Heart left ventricle (tissue), 16 donors: ENCODE measurements at regions not wholly inside any gene's neighbourhood (a gene's known extent, or its start where the extent isn't known, plus 50 kb on each side); places are given as distances from the start of the nearest gene placed in this dataset.
A peak's percentile ranks its signal among the peaks of the same experiment; 100 is the strongest.

Experiments used
- ATAC-seq, 4 donors: fragments of 200-7000 bp; cut with Tn5 transposase; one replicate each; pipeline ENCODE4 v1.9.1; 2020 to 2022; ENCODE audit warnings: moderate library complexity in 4 of 4, mild to moderate bottlenecking in 3 of 4, moderate number of reproducible peaks in 1 of 4
- DNase-seq, 5 donors: peaks; one replicate each; pipeline ENCODE4 v3.0.0-alpha.2; 2020
- H3K27ac ChIP-seq, 12 donors: fragments of 200-600 bp; sonication (generic) in 4 of 12; one replicate each; pipeline versions ENCODE4 v1.5.0 to v1.8.0; 2016 to 2022; ENCODE audit warnings: mild to moderate bottlenecking in 2 of 12
- H3K27me3 ChIP-seq, 9 donors: fragments of 200-600 bp; sonication (generic) in 2 of 9; one replicate each; pipeline versions ENCODE4 v1.5.1 to v1.8.0; 2016 to 2022; ENCODE audit warnings: mild to moderate bottlenecking in 3 of 9
- H3K36me3 ChIP-seq, 9 donors: fragments of 200-600 bp; sonication (generic) in 2 of 9; one replicate each; pipeline versions ENCODE4 v1.5.0 to v1.8.0; 2018 to 2022; ENCODE audit warnings: mild to moderate bottlenecking in 2 of 9
- H3K4me1 ChIP-seq, 12 donors: fragments of 200-600 bp; sonication (generic) in 4 of 12; one replicate each; pipeline versions ENCODE4 v1.5.0 to v1.8.0; 2016 to 2022; ENCODE audit warnings: mild to moderate bottlenecking in 3 of 12
- H3K4me3 ChIP-seq, 12 donors: fragments of 200-600 bp; sonication (generic) in 4 of 12; one replicate each; pipeline versions ENCODE4 v1.5.0 to v1.8.0; 2017 to 2022; ENCODE audit warnings: mild to moderate bottlenecking in 9 of 12, moderate library complexity in 4 of 12
- H3K9me3 ChIP-seq, 12 donors: fragments of 200-600 bp; sonication (generic) in 4 of 12; one replicate each; pipeline versions ENCODE4 v1.5.0 to v1.8.0; 2016 to 2022; ENCODE audit warnings: mild to moderate bottlenecking in 1 of 12
- CTCF ChIP-seq, 12 donors: fragments of 200-600 bp; sonication (generic) in 4 of 12; IDR thresholded peaks; one replicate each; pipeline versions ENCODE4 v1.5.0 to v1.8.0; 2018 to 2022; ENCODE audit warnings: antibody characterized with exemption in 12 of 12, mild to moderate bottlenecking in 5 of 12
- POLR2A ChIP-seq, 2 donors: fragments of 450-650 bp; IDR thresholded peaks; one replicate each; pipeline ENCODE4 v1.6.1; 2017; ENCODE audit warnings: antibody characterized with exemption in 2 of 2, mild to moderate bottlenecking in 2 of 2, moderate library complexity in 2 of 2
- WGBS, 4 donors: extraction: QIAGEN DNeasy Blood & Tissue Kit in 2 of 4; methylation state at CpG; one replicate each; pipeline versions ENCODE4 v1.1.5 to v1.1.7; 2013 to 2018; 5-methylcytosine and 5-hydroxymethylcytosine counted together
- intact Hi-C, 10 donors: fragments of 100-400 bp; cut with DNase I; formaldehyde crosslinking; loops; one replicate each; pipeline versions ENCODE4 v1.11.1 to v1.14.2; 2022
- donor health status: ischemic (EF 13 %, LVEDD 7.1; RV severe dilation, severe dysfunction).
- donor health status: healthy with polysubstance abuse.
- donor health status: DM: no; HTN: yes; CAD: no.
- donor health status: DM: no; HTN: no; CAD: no.
- donor health status: ischemic (EF 25% LVEDD 6.9; RV normal size, moderate dysfunction).
- donor health status: ischemic (EF 25% LVEDD 5.7; RV mildly dilated, moderate dysfunction).
- donor health status: healthy.
- donor health status: DM: yes; HTN: yes; CAD: no.
- donor health status: ischemic (EF 35%, LVEDD 5.7; RV mildly dilated, moderate dysfunction).
- donor health status: nonischemic (EF 11% LVEDD 7.7; RV severe dilation, severe dysfunction).
- donor health status: DM: yes; HTN: yes; CAD: no.
- donor health status: PGD.
- donor health status: ischemic (EF 29% LVEDD 5.4; RV normal size, mild dysfunction).
- donor health status: nonischemic (EF 23%, LVEDD 6.1; RV moderate dilation, normal function).

GRCh38 chr4:42296196-42296595 is 101.1 kb upstream of the SHISA3 start:
- H3K27me3 ChIP-seq, result peaks cover 0 to 4% (median 0%) of the 10 kb centered on the region in 9 donors
- H3K36me3 ChIP-seq, result no peaks in the 10 kb centered on the region
- no peak overlapping the region for H3K4me3 ChIP-seq
- no peak overlapping the region for H3K27ac ChIP-seq
- H3K4me1 ChIP-seq, result no peaks in the 10 kb centered on the region
- 82 to 84% (median 82%) methylated on average over 3 of the region's 3 CpGs for WGBS, 4 donors
- DNase-seq (no peak), ATAC-seq (no peak)
- intact Hi-C loops, result no loop called here
- TF ChIP-seq CTCF (IDR thresholded peaks at IDR 0.05) (no peak), POLR2A (IDR thresholded peaks at IDR 0.05) (no peak)
- H3K9me3 ChIP-seq, result no peaks in the 10 kb centered on the region

- no peaks in the 10 kb centered on the region for H3K9me3 ChIP-seq
- H3K27ac ChIP-seq, result no peak overlapping the region
- intact Hi-C loops, result no loop called here
- peaks cover 0 to 7% (median 0%) of the 10 kb centered on the region in 9 donors for H3K27me3 ChIP-seq
- H3K36me3 ChIP-seq, result no peaks in the 10 kb centered on the region
- peaks cover 0 to 12% (median 3%) of the 10 kb centered on the region in 12 donors for H3K4me1 ChIP-seq
- DNase-seq (no peak), ATAC-seq (no peak)
- H3K4me3 ChIP-seq, result no peak overlapping the region
- TF ChIP-seq CTCF (IDR thresholded peaks at IDR 0.05) (peak in 5 of 12 donors; percentile 9 to 33 (median 21)), POLR2A (IDR thresholded peaks at IDR 0.05) (no peak)
- WGBS, 4 donors, result 19 to 27% (median 25%) methylated on average over 4 of the region's 4 CpGs
Measured at GRCh38 chr4:42302348-42302747, 94.9 kb upstream of the SHISA3 start.

DNA sequence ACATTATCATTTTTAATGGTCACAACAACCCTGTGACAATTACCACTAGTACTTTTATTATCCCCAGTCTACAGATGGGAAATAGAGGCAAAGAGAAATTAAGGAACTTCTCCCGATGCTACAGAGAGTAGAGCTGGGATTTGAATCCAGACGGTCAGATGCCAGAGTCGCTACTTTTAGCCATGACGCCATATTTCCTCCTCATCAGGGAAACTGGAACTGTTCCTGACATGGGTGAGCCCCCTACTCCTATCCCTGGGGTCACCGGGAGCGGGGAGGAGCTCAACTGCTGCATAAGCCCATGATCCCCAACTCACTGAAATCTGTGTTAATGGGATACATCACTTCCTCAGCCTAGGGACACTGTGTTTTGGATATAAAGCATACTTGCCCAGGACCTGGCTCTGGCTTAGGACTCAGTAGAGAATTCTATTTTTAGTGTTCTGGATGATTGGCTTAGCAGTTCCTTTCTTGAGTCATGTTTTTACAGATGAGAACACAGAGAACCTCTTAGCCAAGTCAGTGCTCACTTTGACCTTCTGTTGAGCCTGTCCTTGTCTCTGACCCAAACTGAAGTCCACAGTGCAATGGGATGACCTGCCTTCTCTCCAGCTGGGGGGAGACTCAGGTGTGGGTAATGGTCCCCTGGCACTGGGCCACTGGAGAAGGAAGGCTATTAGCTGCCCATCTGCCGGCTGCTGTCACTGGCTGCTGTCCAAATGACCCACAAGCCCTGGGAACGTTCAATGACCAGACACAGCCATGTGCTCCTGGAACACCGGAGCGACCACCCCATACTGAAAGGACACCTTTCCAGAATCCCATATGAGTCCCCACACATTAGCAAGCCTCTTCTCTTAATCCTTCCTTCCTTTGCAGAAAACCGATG is 90.8 kb upstream of the SHISA3 start:
- no peaks in the 10 kb centered on the region for H3K9me3 ChIP-seq
- WGBS, 4 donors, result 55 to 77% (median 61%) methylated on average over 11 of the region's 11 CpGs
- no peak overlapping the region for H3K4me3 ChIP-seq
- H3K4me1 ChIP-seq, result peaks cover 0 to 12% (median 3%) of the 10 kb centered on the region in 12 donors
- H3K36me3 ChIP-seq, result no peaks in the 10 kb centered on the region
- peak overlapping the region in 3 of 12 donors; percentile 15 to 25 (median 15) for H3K27ac ChIP-seq
- DNase-seq (peak in 2 of 5 donors; percentile 42), ATAC-seq (peak; percentile 70 to 96 (median 89))
- peaks cover 0 to under 1% (median 0%) of the 10 kb centered on the region in 9 donors for H3K27me3 ChIP-seq
- no peak for TF ChIP-seq CTCF (IDR thresholded peaks at IDR 0.05)
- TF ChIP-seq POLR2A (IDR thresholded peaks at IDR 0.05), result no peak
- intact Hi-C loops, result no loop called here

DNA sequence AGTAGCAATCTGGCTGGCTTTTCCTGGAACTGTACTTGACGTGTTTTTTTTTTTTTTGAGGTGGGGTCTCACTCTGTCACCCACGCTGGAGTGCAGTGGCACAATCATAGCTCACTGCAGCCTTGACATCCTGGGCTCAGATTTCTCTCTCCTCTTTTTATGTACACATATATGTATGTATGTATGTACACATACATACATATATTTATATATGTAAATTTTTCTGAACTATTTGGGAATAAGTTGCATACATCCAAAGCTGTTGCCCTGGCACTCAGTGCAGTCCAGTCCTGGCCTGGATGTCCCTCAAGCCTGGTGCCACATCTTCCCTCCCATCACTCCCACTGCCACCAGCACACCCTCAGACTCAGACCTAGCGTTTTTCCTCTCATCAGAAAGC is 89.0 kb upstream of the SHISA3 start:
- DNase-seq (no peak), ATAC-seq (no peak)
- Histone ChIP-seq H3K4me3 (no peak overlapping the region), H3K36me3 (no peaks in the 10 kb centered on the region), H3K27ac (no peak overlapping the region), H3K27me3 (no peaks in the 10 kb centered on the region), H3K4me1 (peaks cover 0 to 12% (median 3%) of the 10 kb centered on the region in 12 donors), H3K9me3 (no peaks in the 10 kb centered on the region)
- 80 to 85% (median 82%) methylated on average over 3 of the region's 3 CpGs for WGBS, 4 donors
- no peak for TF ChIP-seq POLR2A (IDR thresholded peaks at IDR 0.05)
- TF ChIP-seq CTCF (IDR thresholded peaks at IDR 0.05), result no peak
- intact Hi-C loops, result no loop called here
